ENCODE measurements at regions not wholly inside any gene's neighbourhood (a gene's known extent, or its start where the extent isn't known, plus 50 kb on each side); places are given as distances from the start of the nearest gene placed in this dataset.

GRCh38 chr18:79629606-79630005 is 50.0 kb upstream of the CTDP1 start:
- DNase-seq (ENCODE audit: extremely low spot score, unreplicated experiment), result no peak
- H3K4me1 Mint-ChIP-seq (ENCODE audit: unreplicated experiment), result peaks cover 4% of the 10 kb centered on the region
- H3K9me3 Mint-ChIP-seq, result peaks cover 3% of the 10 kb centered on the region
- no peak overlapping the region for H3K27ac Mint-ChIP-seq
- TF ChIP-seq, protein P1, sequence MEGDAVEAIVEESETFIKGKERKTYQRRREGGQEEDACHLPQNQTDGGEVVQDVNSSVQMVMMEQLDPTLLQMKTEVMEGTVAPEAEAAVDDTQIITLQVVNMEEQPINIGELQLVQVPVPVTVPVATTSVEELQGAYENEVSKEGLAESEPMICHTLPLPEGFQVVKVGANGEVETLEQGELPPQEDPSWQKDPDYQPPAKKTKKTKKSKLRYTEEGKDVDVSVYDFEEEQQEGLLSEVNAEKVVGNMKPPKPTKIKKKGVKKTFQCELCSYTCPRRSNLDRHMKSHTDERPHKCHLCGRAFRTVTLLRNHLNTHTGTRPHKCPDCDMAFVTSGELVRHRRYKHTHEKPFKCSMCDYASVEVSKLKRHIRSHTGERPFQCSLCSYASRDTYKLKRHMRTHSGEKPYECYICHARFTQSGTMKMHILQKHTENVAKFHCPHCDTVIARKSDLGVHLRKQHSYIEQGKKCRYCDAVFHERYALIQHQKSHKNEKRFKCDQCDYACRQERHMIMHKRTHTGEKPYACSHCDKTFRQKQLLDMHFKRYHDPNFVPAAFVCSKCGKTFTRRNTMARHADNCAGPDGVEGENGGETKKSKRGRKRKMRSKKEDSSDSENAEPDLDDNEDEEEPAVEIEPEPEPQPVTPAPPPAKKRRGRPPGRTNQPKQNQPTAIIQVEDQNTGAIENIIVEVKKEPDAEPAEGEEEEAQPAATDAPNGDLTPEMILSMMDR (conservative IDR thresholded peaks at IDR 0.05), result no peak
- no peak overlapping the region for H3K4me3 Mint-ChIP-seq
- peaks cover 25% of the 10 kb centered on the region for H3K27me3 Mint-ChIP-seq
- H3K36me3 Mint-ChIP-seq, result no peaks in the 10 kb centered on the region
